Natural killer cell (primary cell): ENCODE measurements at regions not wholly inside any gene's neighbourhood (a gene's known extent, or its start where the extent isn't known, plus 50 kb on each side); places are given as distances from the start of the nearest gene placed in this dataset.

Source experiments
- ATAC-seq, 3 donors: fragments of 150-1000 bp in 2 of 3; fragments of 200-7000 bp in 1 of 3; cut with Tn5 transposase; 1 replicate in 1 of 3; 2 replicates in 2 of 3; pipeline ENCODE4 v1.10.0; 2021; ENCODE audit warnings: mild to moderate bottlenecking in 2 of 3, moderate library complexity in 2 of 3
- DNase-seq, 2 donors: peaks; one replicate each; pipeline versions ENCODE4 v3.0.0 to v3.0.0-alpha.2; 2013 to 2021; ENCODE audit warnings: mixed read lengths in 1 of 2
- H3K27ac ChIP-seq: one replicate; pipeline ENCODE4 v1.5.1; 2013; ENCODE audit warnings: mild to moderate bottlenecking, low read length
- H3K27me3 ChIP-seq: one replicate; pipeline ENCODE4 v1.6.1; 2013; ENCODE audit warnings: low read length; ENCODE audit not compliant: control insufficient read depth, insufficient read depth
- H3K36me3 ChIP-seq: one replicate; pipeline ENCODE4 v1.6.1; 2013; ENCODE audit warnings: low read length; ENCODE audit not compliant: control insufficient read depth, insufficient read depth
- H3K4me1 ChIP-seq: one replicate; pipeline ENCODE4 v1.6.1; 2013; ENCODE audit warnings: low read length; ENCODE audit not compliant: control insufficient read depth, insufficient read depth
- H3K4me3 ChIP-seq: one replicate; pipeline ENCODE4 v1.5.1; 2013; ENCODE audit warnings: low read length
- H3K9me3 ChIP-seq: one replicate; pipeline ENCODE4 v1.6.1; 2013; ENCODE audit warnings: low read length; ENCODE audit not compliant: control insufficient read depth, insufficient read depth
- H3K27ac Mint-ChIP-seq, 2 donors: one replicate each; pipeline ENCODE4 v1.8.0; 2022; ENCODE audit warnings: mild to moderate bottlenecking in 2 of 2, mixed read lengths in 2 of 2, moderate library complexity in 1 of 2
- H3K27me3 Mint-ChIP-seq, 2 donors: one replicate each; pipeline ENCODE4 v1.8.0; 2022; ENCODE audit warnings: low read depth in 2 of 2, mixed read lengths in 2 of 2
- H3K36me3 Mint-ChIP-seq: one replicate; pipeline ENCODE4 v1.8.0; 2022; ENCODE audit warnings: mixed read lengths
- H3K4me1 Mint-ChIP-seq, 2 donors: one replicate each; pipeline ENCODE4 v1.8.0; 2022; ENCODE audit warnings: mixed read lengths in 2 of 2
- H3K4me3 Mint-ChIP-seq: one replicate; pipeline ENCODE4 v1.8.0; 2022; ENCODE audit warnings: mild to moderate bottlenecking, moderate library complexity, mixed read lengths
- H3K9me3 Mint-ChIP-seq, 2 donors: one replicate each; pipeline ENCODE4 v1.8.0; 2022; ENCODE audit warnings: mixed read lengths in 2 of 2
- CTCF ChIP-seq: fragments of 200-600 bp; IDR thresholded peaks from one replicate; pipeline ENCODE4 v1.8.0; 2022; ENCODE audit warnings: antibody characterized with exemption
- WGBS: methylation state at CpG from one replicate; pipeline ENCODE4 v1.1.7; 2013; ENCODE audit warnings: missing lambda C conversion rate; ENCODE audit not compliant: insufficient coverage; 5-methylcytosine and 5-hydroxymethylcytosine counted together
- intact Hi-C: fragments of 100-400 bp; cut with micrococcal nuclease; formaldehyde crosslinking; loops from one replicate; pipeline ENCODE4 v1.14.2; 2022

GRCh38 chr6:113445201-113445600, 411.9 kb upstream of the MARCKS start:
- no peak for TF ChIP-seq CTCF
- no peak for ATAC-seq
- Mint-ChIP-seq H3K27me3 (no peaks in the 10 kb centered on the region), H3K36me3 (no peaks in the 10 kb centered on the region), H3K27ac (no peak overlapping the region), H3K9me3 (peaks cover 5% of the 10 kb centered on the region in 2 donors), H3K4me3 (no peak overlapping the region), H3K4me1 (no peaks in the 10 kb centered on the region)
- no peak overlapping the region for H3K4me3 ChIP-seq
- no peaks in the 10 kb centered on the region for H3K9me3 ChIP-seq
- no peak for DNase-seq
- H3K36me3 ChIP-seq: no peaks in the 10 kb centered on the region
- H3K27ac ChIP-seq: no peak overlapping the region
- no peaks in the 10 kb centered on the region for H3K27me3 ChIP-seq
- WGBS: 100% methylated on average over 2 of the region's 3 CpGs
- intact Hi-C loops: no loop called here
- H3K4me1 ChIP-seq: no peaks in the 10 kb centered on the region

- Mint-ChIP-seq H3K9me3 (peaks cover 0 to 2% of the 10 kb centered on the region in 2 donors), H3K36me3 (no peaks in the 10 kb centered on the region), H3K4me3 (no peak overlapping the region), H3K27ac (no peak overlapping the region), H3K27me3 (no peaks in the 10 kb centered on the region), H3K4me1 (no peaks in the 10 kb centered on the region)
- Histone ChIP-seq H3K9me3 (no peaks in the 10 kb centered on the region), H3K27me3 (no peaks in the 10 kb centered on the region), H3K27ac (no peak overlapping the region), H3K4me1 (no peaks in the 10 kb centered on the region), H3K4me3 (no peak overlapping the region), H3K36me3 (no peaks in the 10 kb centered on the region)
- peak in 1 of 3 donors; percentile 27 for ATAC-seq
- intact Hi-C loops: no loop called here
- DNase-seq: peak in 1 of 2 donors; percentile 2
- WGBS: 52% methylated on average over 4 of the region's 5 CpGs
- no peak for TF ChIP-seq CTCF
These were observed 409.9 kb upstream of the MARCKS start for GRCh38 chr6:113447088-113447831.

GRCh38 chr6:113449051-113449450, 408.1 kb upstream of the MARCKS start:
- Mint-ChIP-seq H3K9me3 (peaks cover 0 to 2% of the 10 kb centered on the region in 2 donors), H3K36me3 (no peaks in the 10 kb centered on the region), H3K27ac (no peak overlapping the region), H3K4me3 (no peak overlapping the region), H3K27me3 (no peaks in the 10 kb centered on the region), H3K4me1 (no peaks in the 10 kb centered on the region)
- Histone ChIP-seq H3K9me3 (no peaks in the 10 kb centered on the region), H3K27ac (no peak overlapping the region), H3K4me3 (no peak overlapping the region), H3K36me3 (no peaks in the 10 kb centered on the region), H3K27me3 (no peaks in the 10 kb centered on the region), H3K4me1 (no peaks in the 10 kb centered on the region)
- ATAC-seq (no peak), DNase-seq (no peak)
- TF ChIP-seq CTCF: no peak
- intact Hi-C loops: no loop called here

GRCh38 chr6:113450061-113450465, 407.1 kb upstream of the MARCKS start:
- intact Hi-C loops: no loop called here
- no peaks in the 10 kb centered on the region for H3K36me3 ChIP-seq
- H3K27ac ChIP-seq: no peak overlapping the region
- H3K36me3 Mint-ChIP-seq: no peaks in the 10 kb centered on the region
- H3K4me1 ChIP-seq: no peaks in the 10 kb centered on the region
- H3K27ac Mint-ChIP-seq: no peak overlapping the region
- H3K9me3 Mint-ChIP-seq: peaks cover 0 to 2% of the 10 kb centered on the region in 2 donors
- H3K9me3 ChIP-seq: no peaks in the 10 kb centered on the region
- no peak for TF ChIP-seq CTCF
- H3K4me1 Mint-ChIP-seq: no peaks in the 10 kb centered on the region
- DNase-seq (no peak), ATAC-seq (no peak)
- WGBS: no CpG with 5 or more reads among the region's 1 CpG
- no peak overlapping the region for H3K4me3 Mint-ChIP-seq
- no peak overlapping the region for H3K4me3 ChIP-seq
- H3K27me3 ChIP-seq: no peaks in the 10 kb centered on the region
- H3K27me3 Mint-ChIP-seq: no peaks in the 10 kb centered on the region
